HG03565 (cell line): ENCODE measurements at regions not wholly inside any gene's neighbourhood (a gene's known extent, or its start where the extent isn't known, plus 50 kb on each side); places are given as distances from the start of the nearest gene placed in this dataset.

ENCODE experiments used
- ATAC-seq: cut with Tn5 transposase; IDR thresholded peaks from one replicate; pipeline ENCODE4 v1.9.1; 2021; ENCODE audit warnings: mild to moderate bottlenecking, moderate library complexity; ENCODE audit not compliant: unreplicated experiment

DNA sequence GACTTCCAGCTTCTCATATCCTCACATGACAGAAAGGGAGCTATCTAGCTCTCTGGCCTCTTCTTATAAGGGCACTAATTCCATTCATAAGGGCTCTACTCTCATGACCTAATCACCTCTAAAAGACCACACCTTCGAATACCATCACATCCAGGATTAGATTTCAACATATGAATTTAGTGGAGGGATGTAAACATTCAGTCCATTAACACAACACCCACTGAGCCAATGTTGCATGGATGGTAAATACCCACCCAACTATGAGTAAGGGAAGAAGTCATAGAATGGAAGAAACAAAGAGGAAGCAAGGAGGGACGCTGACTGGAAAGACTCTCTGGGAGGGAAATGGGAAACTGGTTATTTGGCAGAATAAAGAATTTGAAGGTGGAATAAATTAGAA, 112.6 kb upstream of the CCDC112 start:
- ATAC-seq: no peak

DNA sequence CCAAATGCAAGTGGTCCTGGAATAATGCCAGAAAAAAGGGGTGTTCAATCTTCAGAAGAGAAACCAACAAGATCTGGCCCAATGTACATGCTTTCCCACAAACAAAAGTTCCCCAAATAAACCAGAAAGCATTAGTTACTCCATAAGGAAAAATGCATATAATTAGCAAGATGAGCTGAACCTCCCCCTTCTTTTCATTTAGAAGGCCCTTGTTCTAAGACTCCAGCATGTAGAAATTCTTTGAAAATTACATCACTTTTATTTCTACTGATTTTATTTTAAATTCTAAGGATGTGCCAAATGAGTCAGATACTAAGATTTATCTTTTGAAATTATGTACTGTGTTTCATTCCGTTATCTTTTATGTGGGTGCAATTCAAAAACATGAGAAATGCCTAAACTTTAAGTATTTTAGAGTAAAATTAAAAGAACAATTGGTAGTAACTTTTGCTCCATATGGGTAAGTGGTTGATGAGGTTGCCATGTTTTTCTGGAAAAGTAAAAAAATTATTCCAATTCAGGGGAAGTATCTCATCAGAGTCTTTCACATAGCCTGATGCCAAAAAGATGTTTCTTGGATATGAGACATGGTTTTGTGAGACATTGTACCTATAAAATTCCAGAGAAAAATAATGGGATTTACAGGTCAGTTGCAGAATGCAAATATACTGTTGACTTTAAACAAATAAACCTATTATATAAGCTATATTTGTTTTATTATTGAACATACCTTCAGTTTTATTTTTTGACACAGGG, 106.5 kb upstream of the CCDC112 start:
- ATAC-seq: no peak

DNA sequence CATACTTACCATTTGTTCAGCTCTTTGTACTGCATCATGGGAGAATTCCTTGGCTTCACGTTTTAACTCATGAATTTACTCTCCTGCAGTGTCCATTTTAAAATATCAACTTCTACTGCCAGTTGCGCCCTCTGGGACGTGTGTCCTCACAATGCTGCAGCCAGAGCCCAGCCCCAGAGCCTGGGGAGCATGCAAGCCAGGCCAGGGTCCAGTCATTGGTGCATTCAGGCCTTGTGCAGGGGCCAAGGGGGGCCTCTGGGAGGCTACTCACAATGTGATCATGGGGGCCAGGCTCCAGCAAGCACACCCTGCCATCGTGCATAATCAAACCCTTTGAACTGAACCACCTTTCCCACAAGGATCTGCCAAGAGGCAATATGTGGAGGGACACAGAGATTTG, 105.6 kb upstream of the CCDC112 start:
- no peak for ATAC-seq

DNA sequence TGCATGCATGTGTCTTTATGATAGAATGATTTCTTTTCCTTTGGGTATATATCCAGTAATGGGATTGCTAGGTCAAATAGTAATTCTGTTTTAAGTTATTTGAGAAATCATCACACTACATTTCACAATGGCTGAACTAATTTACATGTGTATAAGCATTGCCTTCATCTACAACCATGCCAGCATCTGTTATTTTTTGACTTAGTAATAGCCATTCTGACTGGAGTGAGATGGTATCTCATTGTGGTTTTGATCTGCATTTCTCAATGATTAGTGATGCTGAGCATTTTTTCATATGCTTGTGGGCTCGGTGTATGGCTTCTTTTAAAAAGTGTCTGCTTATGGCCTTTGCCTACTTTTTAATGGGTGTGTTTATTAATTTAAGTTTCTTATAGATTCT, 102.3 kb upstream of the CCDC112 start:
- ATAC-seq: no peak

DNA sequence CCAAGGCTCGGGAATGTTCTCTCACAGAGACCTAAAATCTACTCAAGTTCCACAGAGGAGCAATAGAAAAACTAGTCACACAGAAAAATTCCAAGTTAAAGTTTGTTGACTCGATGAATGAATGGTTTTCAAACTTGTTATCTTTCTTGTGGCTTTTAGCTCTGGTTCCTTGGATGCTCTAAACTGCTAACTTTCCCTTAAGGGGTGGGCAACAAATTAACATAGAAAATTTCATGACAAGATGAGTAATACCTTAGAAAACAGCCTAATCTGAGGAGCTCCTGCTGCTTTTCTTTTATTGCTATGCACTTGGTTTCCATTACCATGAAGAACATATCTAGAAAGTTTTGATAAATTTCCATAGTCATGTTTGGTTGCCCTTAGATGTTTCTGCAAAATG, 100.2 kb upstream of the CCDC112 start:
- ATAC-seq: no peak

DNA sequence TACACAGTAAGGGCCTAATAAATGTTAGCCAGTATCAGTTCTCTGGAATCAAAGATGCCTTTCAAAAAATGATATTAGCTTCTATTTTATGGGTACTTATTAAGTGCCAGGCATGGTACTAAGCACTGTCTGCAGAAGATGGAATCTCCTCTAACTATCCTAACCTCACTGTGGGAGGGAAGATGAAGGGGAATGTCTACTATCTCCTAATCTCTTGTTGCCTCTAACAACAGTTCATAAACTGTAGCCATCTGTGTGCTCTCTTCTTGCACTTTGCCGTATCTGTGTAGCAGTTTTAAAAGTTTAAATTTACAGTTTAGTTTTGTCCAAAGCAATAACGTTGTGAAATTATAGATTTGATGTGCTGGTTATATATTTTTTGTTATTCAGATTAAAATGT, 99.6 kb upstream of the CCDC112 start:
- ATAC-seq: no peak

DNA sequence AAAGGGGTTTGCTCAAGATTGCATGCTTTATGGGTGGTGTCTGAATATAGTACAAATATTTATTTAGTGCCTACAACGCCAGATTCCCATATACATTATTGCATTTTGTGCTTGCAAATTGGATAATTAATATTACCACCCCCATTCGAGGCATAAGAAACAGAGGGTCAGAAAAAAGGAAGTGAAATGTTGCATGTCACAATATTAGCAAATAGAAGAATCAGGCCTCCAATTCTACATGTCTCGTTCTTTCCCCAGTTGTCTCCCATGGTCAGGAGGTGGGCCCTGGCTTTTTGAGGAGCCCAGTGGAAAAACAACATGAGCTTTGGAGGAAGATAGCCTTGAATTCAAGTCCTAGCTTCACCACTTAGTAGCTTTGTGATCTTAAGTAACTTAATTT, 98.1 kb upstream of the CCDC112 start:
- ATAC-seq: no peak

DNA sequence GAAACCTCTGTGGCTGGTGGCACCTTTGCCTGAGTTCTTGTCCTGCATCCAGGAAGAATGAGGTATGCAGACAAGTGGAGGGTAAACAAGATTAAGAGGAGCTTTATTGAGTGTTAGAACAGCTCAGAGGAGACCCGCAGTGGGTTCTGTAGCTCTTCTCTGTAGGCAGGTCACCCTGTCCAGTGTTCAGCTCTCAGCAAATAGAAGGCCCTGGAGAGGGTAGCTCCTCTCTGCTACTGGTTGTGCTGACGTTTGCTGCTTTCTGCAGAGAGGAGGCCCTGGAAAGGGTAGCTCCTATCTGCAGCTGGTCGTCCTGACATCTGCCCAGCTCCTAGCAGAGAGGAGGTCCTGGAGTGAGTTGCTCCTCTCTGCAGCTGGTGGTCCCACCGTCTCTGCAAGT, 96.8 kb upstream of the CCDC112 start:
- ATAC-seq: no peak

DNA sequence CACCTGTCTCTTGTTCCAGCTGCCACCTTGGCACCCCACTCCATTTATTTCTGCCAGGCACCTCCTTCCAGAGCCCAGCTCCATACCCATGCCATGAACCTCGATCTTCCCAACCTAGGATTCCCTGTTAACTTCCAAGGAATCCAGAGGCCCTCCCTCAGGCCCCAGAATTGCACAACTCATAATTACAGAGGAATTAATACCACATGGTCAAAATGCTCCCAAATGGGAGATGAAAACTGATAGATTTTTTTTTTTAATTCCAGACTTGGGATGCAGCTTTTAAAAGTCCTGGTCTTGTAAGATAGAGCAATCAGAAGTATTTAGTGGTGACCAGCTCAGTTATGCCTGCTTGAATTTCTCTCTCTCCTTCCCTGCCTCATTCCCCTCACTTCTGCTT, 96.2 kb upstream of the CCDC112 start:
- ATAC-seq: no peak

DNA sequence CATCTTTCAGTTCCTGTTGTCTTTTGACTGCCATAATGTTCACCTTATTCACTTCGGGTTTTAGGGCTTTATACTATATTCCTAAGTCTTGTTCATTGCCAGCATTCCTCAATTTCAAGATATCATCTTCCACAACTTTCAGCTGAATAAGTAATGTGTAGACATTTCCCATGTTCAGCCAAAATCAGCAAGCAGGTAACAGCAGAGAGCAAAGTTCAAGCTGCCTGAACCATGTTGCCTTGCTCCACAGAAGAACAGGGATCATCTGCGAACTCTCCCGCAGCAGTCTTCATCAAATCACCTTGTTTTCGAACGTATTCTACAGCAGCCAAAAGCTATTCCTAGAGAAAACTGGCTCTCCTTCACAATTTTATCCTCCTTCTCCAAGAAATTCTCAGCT, 95.3 kb upstream of the CCDC112 start:
- ATAC-seq: no peak

DNA sequence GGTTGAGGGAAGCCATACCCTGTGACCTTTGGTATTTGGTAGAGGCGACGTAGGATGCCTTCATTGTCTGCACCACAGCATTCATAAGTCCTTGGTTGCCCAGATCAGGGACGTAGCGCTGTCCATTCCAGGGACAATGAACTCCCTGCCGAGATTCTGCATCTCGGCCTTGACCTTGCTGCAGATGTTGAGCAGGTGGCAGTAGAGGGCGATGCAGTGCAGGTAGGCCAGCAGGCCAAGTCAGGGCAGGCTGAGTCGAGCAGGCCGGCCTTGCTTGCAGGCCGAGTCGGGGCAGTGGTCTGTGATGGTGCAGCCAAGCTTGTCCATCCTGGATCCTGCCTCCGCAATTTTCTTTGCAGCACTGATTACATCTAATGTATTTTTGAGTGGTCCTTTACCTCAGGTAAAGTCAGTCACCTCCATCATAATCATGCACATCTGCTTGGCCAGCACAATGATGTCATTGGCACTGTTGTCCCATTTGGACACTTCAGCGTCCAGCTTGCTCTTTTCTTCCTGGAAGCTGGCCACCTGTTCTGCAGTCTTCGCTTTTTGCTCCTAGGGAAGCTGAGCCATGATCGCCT, 93.4 kb upstream of the CCDC112 start:
- ATAC-seq: no peak

DNA sequence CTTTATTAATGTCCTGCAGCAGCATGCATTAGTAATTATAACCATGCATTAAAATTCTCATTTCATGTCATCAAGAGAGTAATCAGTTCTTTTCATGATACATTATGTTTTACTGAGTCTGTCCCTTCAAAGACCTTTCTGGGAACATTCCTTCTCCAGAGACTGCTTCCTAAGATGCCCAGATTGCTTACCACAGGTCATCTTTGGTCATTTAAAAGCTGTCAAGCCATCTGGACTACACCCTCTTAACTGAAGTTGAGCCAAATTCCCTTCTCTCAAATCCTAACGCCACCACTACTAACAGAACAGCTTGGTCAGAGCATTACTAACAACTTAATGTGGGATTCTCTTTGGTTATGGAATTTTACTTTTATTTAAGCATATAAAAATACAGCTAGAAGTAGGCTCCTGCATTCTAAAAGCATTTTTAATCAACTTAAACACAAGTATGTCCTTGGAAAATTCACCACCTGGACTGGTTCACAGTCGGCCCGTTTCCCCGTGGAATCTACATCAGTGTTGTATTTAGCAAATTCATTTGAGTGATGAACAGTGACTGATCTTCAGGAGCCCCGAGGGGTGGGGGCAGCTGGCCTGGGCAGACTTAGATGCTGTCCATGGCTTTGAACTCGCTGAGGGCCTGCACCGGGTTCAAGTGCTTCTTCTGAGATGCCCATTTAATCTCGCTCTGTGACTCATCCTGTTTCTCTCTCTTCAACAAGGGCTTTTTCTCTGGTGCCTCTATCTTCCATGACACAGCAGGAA, 92.8 kb upstream of the CCDC112 start:
- ATAC-seq: no peak

DNA sequence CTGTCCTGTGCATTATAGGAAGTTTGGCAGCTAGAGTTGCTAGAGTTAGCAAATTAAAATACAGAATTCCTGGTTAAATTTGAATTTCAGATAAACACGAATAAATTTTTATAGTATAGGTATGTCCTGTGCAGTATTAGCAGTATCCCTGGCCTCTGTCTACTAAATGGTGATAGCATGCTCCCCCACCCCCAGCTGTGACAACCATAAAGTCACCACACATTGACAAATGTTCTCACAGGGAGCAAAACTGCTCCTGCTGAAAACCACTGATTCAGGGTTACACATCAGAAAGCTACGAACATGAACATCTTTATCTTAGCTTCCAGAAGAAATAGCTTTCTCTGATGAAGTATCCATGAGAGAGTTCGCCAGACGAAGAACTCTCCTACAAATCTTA, 91.8 kb upstream of the CCDC112 start:
- ATAC-seq: no peak

DNA sequence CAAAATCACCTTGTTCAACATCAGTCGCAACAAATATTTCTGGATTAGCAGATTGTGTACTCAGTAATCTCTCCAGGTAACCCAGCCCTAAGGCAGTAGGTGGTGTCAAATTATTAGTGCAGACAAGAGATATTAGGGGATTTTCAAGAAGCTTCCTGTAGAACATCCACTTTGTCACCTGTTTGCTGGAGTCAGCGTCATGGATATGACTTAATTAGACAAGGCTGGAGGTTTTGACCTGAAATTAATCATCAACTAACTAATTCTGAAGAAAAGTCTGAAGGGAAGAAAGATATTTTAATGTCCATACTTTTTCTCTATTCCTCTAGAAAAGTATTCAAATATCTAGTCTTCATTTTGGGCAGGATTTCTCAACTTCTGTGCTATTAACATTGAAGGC, 91.4 kb upstream of the CCDC112 start:
- no peak for ATAC-seq

DNA sequence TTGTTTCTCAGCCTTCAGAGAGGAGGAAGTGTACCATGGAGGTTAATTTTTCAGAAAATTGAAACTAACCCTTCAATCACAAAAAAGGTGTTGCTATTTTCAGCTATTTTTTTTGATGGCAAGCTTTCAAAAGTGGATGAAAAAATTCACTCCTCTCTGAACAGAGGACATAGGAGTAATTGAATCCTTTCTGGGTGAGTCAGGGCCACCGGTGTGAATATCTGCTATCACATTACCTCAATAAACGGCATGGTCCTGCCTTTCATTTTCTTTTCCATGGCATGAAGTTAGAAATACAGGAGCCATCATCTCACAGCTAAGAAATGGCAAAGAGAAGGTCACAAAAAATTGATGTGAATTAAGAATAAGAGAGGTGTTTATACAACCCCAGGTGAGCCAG, 90.2 kb upstream of the CCDC112 start:
- no peak for ATAC-seq

DNA sequence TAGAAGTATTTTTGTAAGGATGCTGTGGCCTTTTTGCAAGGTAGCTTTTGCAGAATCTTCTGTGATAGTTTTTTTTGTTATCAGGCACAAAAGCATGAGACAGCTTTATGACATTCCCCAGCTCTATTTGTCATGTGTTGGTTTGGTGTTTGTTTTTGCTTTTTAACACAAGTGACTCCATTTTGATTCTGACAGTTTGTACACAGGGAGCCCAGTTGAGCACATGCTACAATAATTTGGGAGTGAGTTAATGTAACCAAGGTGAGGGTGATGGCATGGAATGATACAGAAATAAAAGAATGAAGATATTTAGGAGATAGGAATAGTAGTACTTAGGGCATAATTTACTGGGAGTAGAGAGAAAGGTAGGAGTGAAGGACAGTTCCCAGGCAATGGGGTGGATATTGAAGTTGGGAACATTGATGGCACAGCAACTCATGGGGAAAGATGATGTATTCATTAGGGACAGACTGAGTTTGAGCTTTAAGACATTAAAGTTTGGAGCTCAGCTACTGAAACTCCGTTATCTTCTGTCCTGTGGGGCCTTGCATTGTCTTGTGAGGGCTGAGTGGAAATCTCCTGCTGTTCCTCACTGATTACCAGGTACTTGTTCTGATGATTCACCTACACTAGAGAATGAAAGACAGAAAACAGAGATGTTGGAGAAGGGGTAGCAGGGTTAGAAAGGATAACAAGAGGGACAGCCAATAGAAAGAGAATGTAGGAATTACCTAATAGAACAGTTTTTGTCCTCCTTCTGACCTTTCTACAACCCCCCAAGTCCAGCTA, 88.3 kb upstream of the CCDC112 start:
- no peak for ATAC-seq

DNA sequence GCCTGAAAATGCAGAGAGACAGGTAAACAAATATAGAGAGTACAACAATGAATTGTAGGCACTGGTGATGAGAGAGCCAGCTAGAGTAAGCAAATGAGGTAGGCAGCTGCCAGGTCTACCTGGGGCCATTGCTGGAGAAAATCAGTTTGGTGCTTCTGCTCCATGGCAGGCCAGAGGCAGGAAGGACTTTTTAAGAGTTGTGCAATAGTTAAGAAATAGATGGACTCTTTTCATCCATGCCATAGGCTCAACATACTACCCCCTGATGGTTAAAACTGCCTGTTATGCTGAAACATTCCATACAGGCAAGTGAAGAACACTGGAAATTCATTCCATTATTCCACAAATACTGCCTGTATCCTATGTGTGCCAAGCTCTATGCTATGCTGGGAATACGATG, 86.5 kb upstream of the CCDC112 start:
- no peak for ATAC-seq

DNA sequence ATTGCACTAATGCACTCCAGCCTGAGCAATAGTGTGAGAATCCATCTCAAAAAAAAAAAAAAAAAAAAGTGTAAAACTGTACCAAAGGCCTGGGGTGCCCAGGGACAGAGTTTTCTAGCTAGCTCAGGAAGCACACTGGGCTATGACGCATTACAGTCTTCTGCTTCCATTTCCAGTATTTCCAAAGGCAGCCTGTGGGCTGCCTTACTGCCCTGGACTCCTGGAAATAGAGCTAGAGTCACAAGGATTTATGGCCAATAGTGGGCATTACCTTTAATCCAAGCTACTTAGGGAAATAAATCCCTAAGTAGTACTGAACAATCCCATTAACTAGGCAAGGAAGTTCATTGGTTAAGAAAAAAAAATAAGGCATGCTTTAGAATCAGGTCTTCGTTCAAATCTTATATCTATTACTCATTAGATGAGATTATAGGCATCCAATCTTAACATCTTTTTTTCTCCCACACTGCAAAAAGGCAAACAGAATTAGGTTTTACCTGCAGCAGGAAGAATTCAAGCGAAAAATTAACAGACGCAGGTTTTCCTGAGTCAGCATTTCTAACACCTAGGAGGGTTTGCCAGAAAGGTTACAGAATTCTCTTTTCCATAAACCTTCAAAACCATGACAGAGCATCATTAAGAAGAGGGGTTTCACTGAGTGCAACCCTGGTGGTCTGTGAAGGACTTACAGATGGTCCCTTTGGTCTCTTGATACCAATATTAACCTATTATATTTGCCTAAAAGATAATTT, 85.6 kb upstream of the CCDC112 start:
- ATAC-seq: no peak

DNA sequence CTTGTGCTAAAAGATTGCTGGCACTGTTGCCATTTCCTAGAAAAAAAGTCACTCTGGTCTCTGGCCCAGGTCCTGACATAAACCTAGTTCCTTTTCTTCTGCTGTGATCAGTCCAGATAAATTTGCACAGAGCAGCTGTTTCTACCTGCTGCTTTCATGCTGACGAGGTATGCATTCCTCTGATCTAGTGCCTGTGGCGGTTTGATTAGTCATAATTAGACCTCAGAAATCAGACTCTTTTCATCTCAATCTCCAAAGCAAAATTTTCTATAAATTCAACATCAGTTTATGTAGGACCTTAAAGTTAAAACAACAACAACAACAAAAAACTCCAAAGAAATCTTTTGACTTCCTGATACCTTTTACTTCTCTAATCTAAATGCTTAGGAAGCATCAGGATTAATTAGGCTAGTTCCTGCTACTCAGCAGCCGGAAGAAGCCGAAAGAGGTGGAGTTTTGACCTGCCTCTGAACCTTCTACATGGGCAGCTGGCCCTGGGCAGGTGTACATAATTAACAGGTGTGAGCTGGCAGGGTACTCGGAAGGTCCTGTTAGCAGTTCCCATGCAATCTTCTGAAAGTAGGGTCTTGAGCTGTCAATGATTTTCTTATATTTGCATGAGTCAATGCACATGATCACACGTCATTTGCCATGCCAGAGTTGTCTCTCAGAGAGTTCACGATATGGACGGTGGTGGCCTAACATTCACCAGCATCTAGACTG, 83.3 kb upstream of the CCDC112 start:
- peak; percentile 69 for ATAC-seq

DNA sequence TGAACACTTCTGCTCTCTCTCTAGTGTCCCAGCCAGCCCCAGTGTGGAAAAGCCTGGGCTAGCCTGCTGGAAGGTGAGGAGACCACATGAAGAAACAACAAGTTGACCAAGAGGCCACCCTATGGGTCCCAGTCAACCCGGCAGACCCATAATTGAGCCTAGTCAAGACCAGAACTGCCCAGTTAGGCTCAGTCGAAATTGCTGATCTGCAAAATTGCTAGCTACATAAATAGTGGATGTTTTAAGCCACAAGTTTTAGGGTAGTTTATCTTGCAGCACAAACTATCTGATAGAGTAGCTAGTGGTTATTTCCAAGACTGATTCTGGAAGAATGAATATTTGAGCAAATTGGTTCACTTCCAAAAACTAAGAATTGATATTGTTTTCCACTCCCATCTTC, 82.3 kb upstream of the CCDC112 start:
- no peak for ATAC-seq
